PFSK-1 (cell line): ENCODE measurements at regions not wholly inside any gene's neighbourhood (a gene's known extent, or its start where the extent isn't known, plus 50 kb on each side); places are given as distances from the start of the nearest gene placed in this dataset.

Experiments
- FOXP2 ChIP-seq: optimal IDR thresholded peaks from 2 replicates; pipeline ENCODE3; 2011; ENCODE audit warnings: borderline replicate concordance, control low read depth, inconsistent platforms; ENCODE audit not compliant: insufficient read depth; ENCODE audit errors: extremely low read length, extremely low read depth
- POLR2AphosphoS5 ChIP-seq: IDR thresholded peaks from 2 replicates; pipeline ENCODE4 v1.6.1; 2012; ENCODE audit warnings: low read depth, mild to moderate bottlenecking, control low read depth, low read length, moderate library complexity
- SIN3A ChIP-seq: IDR thresholded peaks from 2 replicates; pipeline ENCODE4 v1.6.1; 2012; ENCODE audit warnings: mild to moderate bottlenecking, low read length, moderate library complexity, borderline replicate concordance; ENCODE audit not compliant: insufficient read depth
- TAF1 ChIP-seq: IDR thresholded peaks from 2 replicates; pipeline ENCODE4 v1.6.1; 2012; ENCODE audit warnings: low read length, control low read depth, borderline replicate concordance; ENCODE audit not compliant: insufficient read depth
- TF ChIP-seq, protein P1 (sequence below), 2 experiments: IDR thresholded peaks; 2 replicates each; pipeline versions ENCODE4 v1.6.1 to v1.8.0; 2011 to 2012; ENCODE audit warnings: low read depth in 2 of 2, low read length in 2 of 2, control low read depth in 1 of 2, inconsistent platforms in 1 of 2, mild to moderate bottlenecking in 1 of 2, moderate library complexity in 1 of 2; ENCODE audit not compliant: insufficient read depth in 1 of 2

DNA sequence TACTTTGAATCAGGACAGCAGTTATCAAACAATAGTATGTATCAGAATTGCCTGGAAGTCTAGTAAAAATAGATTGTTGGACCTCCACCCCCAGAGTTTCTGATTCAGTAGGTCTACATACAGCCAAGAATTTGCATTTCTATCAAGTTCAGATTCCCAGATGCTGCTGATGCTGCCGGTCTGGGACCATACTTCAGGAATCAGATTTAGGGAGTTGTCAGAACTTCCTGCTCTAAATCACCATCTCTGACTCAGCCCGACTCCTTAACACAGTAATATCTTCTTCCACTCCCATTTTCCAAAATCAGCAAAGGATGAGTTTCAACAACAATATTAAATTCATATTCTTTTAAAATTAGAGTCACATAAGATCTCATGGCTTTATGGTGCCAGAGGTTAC, 227.2 kb upstream of the TMEM161B start:
- TF ChIP-seq POLR2AphosphoS5 (no peak), TAF1 (no peak), FOXP2 (no peak), SIN3A (no peak)
- TF ChIP-seq, protein P1, sequence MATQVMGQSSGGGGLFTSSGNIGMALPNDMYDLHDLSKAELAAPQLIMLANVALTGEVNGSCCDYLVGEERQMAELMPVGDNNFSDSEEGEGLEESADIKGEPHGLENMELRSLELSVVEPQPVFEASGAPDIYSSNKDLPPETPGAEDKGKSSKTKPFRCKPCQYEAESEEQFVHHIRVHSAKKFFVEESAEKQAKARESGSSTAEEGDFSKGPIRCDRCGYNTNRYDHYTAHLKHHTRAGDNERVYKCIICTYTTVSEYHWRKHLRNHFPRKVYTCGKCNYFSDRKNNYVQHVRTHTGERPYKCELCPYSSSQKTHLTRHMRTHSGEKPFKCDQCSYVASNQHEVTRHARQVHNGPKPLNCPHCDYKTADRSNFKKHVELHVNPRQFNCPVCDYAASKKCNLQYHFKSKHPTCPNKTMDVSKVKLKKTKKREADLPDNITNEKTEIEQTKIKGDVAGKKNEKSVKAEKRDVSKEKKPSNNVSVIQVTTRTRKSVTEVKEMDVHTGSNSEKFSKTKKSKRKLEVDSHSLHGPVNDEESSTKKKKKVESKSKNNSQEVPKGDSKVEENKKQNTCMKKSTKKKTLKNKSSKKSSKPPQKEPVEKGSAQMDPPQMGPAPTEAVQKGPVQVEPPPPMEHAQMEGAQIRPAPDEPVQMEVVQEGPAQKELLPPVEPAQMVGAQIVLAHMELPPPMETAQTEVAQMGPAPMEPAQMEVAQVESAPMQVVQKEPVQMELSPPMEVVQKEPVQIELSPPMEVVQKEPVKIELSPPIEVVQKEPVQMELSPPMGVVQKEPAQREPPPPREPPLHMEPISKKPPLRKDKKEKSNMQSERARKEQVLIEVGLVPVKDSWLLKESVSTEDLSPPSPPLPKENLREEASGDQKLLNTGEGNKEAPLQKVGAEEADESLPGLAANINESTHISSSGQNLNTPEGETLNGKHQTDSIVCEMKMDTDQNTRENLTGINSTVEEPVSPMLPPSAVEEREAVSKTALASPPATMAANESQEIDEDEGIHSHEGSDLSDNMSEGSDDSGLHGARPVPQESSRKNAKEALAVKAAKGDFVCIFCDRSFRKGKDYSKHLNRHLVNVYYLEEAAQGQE (IDR thresholded peaks at IDR 0.05; ENCODE audit: insufficient read depth in 1 of 2, low read depth in 2 of 2, low read length in 2 of 2) = no peak
